ENCODE measurements at regions not wholly inside any gene's neighbourhood (a gene's known extent, or its start where the extent isn't known, plus 50 kb on each side); places are given as distances from the start of the nearest gene placed in this dataset.

DNA sequence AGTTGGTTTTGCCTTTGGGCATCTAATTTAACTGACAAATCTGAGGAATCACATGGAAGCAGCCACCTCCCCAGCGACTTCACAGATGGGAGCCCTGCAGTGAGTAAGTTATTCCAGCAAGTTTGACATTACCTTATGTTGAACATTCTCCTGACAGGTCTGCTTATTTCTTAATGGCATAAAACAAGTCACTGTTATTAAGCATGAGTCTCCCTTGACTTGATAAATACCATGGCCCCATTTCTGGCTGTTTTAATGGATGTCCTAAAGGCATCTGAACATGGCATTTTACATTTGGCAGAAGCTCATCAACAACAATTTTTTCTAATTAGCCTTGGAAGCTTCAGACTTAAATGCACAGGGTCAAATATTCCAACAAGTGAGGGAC is 92.6 kb upstream of the CREB1 start:
- H3K79me2 ChIP-seq (ENCODE audit: insufficient read depth), result no peaks in the 10 kb centered on the region
- CTCF ChIA-PET, result interaction anchor here (0.6 to 1.8 kb wide), 11 partner anchors 12 to 637 kb away, joined by 3 to 15 read pairs (median 4); partner anchors contain the start of gene KLF7
- WGBS (ENCODE audit: low lambda C conversion rate), result 38% methylated on average over 1 of the region's 1 CpG

GRCh38 chr2:207437524-207438143 is 92.1 kb upstream of the CREB1 start:
- Histone ChIP-seq H3K9me3 (no peaks in the 10 kb centered on the region), H2AFZ (ENCODE audit: low read depth) (peak overlapping the region; percentile 59; the same call in 1 of the 2 replicates), H3K4me3 (ENCODE audit: low read depth in 2 of 2, low read length in 1 of 2) (no peak overlapping the region), H3K36me3 (replicated peaks in 1 of 2; ENCODE audit: control insufficient read depth in 1 of 2, insufficient read depth in 2 of 2, low read length in 1 of 2) (no peaks in the 10 kb centered on the region), H3F3A (replicated peaks; ENCODE audit: insufficient read depth) (no peaks in the 10 kb centered on the region), H3K4me1 (ENCODE audit: control insufficient read depth in 1 of 2, insufficient read depth in 2 of 2, low read depth in 1 of 2, low read length in 1 of 2) (peaks cover 0 to 26% of the 10 kb centered on the region in 2 experiments; a peak in 2 of 4 replicates), H4K20me1 (ENCODE audit: insufficient read depth) (no peaks in the 10 kb centered on the region), H3K4me2 (no peak overlapping the region), H3K27me3 (ENCODE audit: insufficient read depth) (no peaks in the 10 kb centered on the region), H3K27ac (ENCODE audit: low read depth in 2 of 2, low read length in 1 of 2) (peak overlapping the region in 1 of 2 experiments; percentile 90; a peak in 2 of 4 replicates), H3K9me2 (no peaks in the 10 kb centered on the region), H3K79me2 (ENCODE audit: insufficient read depth) (no peaks in the 10 kb centered on the region), H3K9ac (no peak overlapping the region)
- WGBS (ENCODE audit: low lambda C conversion rate), result 54% methylated on average over 13 of the region's 13 CpGs
- DNase-seq, result peak; percentile 47
- ChIA-PET POLR2A (interaction anchor here (0.6 to 2.3 kb wide), 10 partner anchors 13 to 272 kb away, joined by 3 to 70 read pairs (median 4); partner anchors contain the start of gene KLF7), CTCF (interaction anchor here (0.6 to 1.8 kb wide), 11 partner anchors 12 to 637 kb away, joined by 3 to 15 read pairs (median 4); partner anchors contain the start of gene KLF7)
- TF ChIP-seq MXI1 (IDR thresholded peaks at IDR 0.05; ENCODE audit: low read depth, low read length) (peak; percentile 87), EZH2phosphoT487 (IDR thresholded peaks at IDR 0.05; ENCODE audit: borderline replicate concordance, low read depth) (no peak), RCOR1 (IDR thresholded peaks at IDR 0.05; ENCODE audit: low read length) (peak; percentile 7), JUND (IDR thresholded peaks at IDR 0.05) (no peak), NFIC (IDR thresholded peaks at IDR 0.05; ENCODE audit: borderline replicate concordance) (no peak), RXRA (IDR thresholded peaks at IDR 0.05; ENCODE audit: borderline replicate concordance, low read depth) (no peak), YY1 (IDR thresholded peaks at IDR 0.05; ENCODE audit: low read depth) (no peak), GABPA (IDR thresholded peaks at IDR 0.05; ENCODE audit: low read depth) (no peak), USF2 (IDR thresholded peaks at IDR 0.05; ENCODE audit: borderline replicate concordance, low read depth, low read length) (no peak), EP300 (IDR thresholded peaks at IDR 0.05; ENCODE audit: borderline replicate concordance in 1 of 2, low read depth in 1 of 2, low read length in 1 of 2) (peak in 1 of 2 experiments; percentile 24; a peak in 1 of 4 replicates), TEAD4 (IDR thresholded peaks at IDR 0.05; ENCODE audit: borderline replicate concordance, insufficient read depth) (no peak), RFX5 (IDR thresholded peaks at IDR 0.05; ENCODE audit: low read length) (peak; percentile 41; the same call in 1 of the 2 replicates), FOXJ3 (CRISPR knock-in tag; IDR thresholded peaks at IDR 0.05) (peak; percentile 60), MEF2A (IDR thresholded peaks at IDR 0.05; ENCODE audit: borderline replicate concordance, low read depth) (no peak), FOXM1 (IDR thresholded peaks at IDR 0.05; ENCODE audit: low read depth) (no peak), FOSL2 (IDR thresholded peaks at IDR 0.05; ENCODE audit: borderline replicate concordance, low read depth) (no peak)
- TF ChIP-seq, protein P1, sequence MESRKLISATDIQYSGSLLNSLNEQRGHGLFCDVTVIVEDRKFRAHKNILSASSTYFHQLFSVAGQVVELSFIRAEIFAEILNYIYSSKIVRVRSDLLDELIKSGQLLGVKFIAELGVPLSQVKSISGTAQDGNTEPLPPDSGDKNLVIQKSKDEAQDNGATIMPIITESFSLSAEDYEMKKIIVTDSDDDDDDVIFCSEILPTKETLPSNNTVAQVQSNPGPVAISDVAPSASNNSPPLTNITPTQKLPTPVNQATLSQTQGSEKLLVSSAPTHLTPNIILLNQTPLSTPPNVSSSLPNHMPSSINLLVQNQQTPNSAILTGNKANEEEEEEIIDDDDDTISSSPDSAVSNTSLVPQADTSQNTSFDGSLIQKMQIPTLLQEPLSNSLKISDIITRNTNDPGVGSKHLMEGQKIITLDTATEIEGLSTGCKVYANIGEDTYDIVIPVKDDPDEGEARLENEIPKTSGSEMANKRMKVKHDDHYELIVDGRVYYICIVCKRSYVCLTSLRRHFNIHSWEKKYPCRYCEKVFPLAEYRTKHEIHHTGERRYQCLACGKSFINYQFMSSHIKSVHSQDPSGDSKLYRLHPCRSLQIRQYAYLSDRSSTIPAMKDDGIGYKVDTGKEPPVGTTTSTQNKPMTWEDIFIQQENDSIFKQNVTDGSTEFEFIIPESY (IDR thresholded peaks at IDR 0.05; ENCODE audit: borderline replicate concordance, low read depth), result no peak

More for the DNA sequence above, 92.6 kb upstream of the CREB1 start:
- no peaks in the 10 kb centered on the region for H3K9me3 ChIP-seq
- H3F3A ChIP-seq (replicated peaks; ENCODE audit: insufficient read depth), result no peaks in the 10 kb centered on the region
- peak overlapping the region in 1 of 2 experiments; percentile 90; a peak in 2 of 4 replicates for H3K27ac ChIP-seq (ENCODE audit: low read depth in 2 of 2, low read length in 1 of 2)
- no peaks in the 10 kb centered on the region for H4K20me1 ChIP-seq (ENCODE audit: insufficient read depth)
- 0 out of 2 replicates have a peak overlapping the region, but pooled peaks have one; percentile 16 for H2AFZ ChIP-seq (ENCODE audit: low read depth)
- TF ChIP-seq RCOR1 (IDR thresholded peaks at IDR 0.05; ENCODE audit: low read length) (peak; percentile 60), TEAD4 (IDR thresholded peaks at IDR 0.05; ENCODE audit: borderline replicate concordance, insufficient read depth) (0 out of 2 replicates have a peak, but pooled peaks have one; percentile 11), SMC3 (IDR thresholded peaks at IDR 0.05; ENCODE audit: low read depth, low read length) (no peak), JUND (IDR thresholded peaks at IDR 0.05) (0 out of 2 replicates have a peak, but pooled peaks have one; percentile 4), FOXJ3 (CRISPR knock-in tag; IDR thresholded peaks at IDR 0.05) (peak; percentile 93), CHD2 (IDR thresholded peaks at IDR 0.05; ENCODE audit: low read length, partially characterized antibody) (peak; percentile 73), TCF12 (IDR thresholded peaks at IDR 0.05) (peak; percentile 46; the same call in 1 of the 2 replicates), MXI1 (IDR thresholded peaks at IDR 0.05; ENCODE audit: low read depth, low read length) (no peak; the same call in 1 of the 2 replicates), USF2 (IDR thresholded peaks at IDR 0.05; ENCODE audit: borderline replicate concordance, low read depth, low read length) (no peak), GATA2 (CRISPR knock-in tag; IDR thresholded peaks at IDR 0.05) (peak; percentile 58; the same call in 1 of the 2 replicates), EP300 (IDR thresholded peaks at IDR 0.05; ENCODE audit: borderline replicate concordance in 1 of 2, low read depth in 1 of 2, low read length in 1 of 2) (peak in 1 of 2 experiments; percentile 83; a peak in 2 of 4 replicates), GABPA (IDR thresholded peaks at IDR 0.05; ENCODE audit: low read depth) (no peak)
- peak; percentile 49 for DNase-seq
- no peak overlapping the region for H3K4me3 ChIP-seq (ENCODE audit: low read depth in 2 of 2, low read length in 1 of 2)
- no peak overlapping the region for H3K4me2 ChIP-seq
- no peaks in the 10 kb centered on the region for H3K27me3 ChIP-seq (ENCODE audit: insufficient read depth)
- H3K9me2 ChIP-seq, result no peaks in the 10 kb centered on the region
- POLR2A ChIA-PET, result interaction anchor here (0.8 to 2.3 kb wide), 9 partner anchors 13 to 272 kb away, joined by 3 to 70 read pairs (median 4); partner anchors contain the start of gene KLF7
- no peak overlapping the region for H3K9ac ChIP-seq
- H3K4me1 ChIP-seq (ENCODE audit: control insufficient read depth in 1 of 2, insufficient read depth in 2 of 2, low read depth in 1 of 2, low read length in 1 of 2), result peaks cover 0 to 26% of the 10 kb centered on the region in 2 experiments; a peak in 2 of 4 replicates
- H3K36me3 ChIP-seq (replicated peaks in 1 of 2; ENCODE audit: control insufficient read depth in 1 of 2, insufficient read depth in 2 of 2, low read length in 1 of 2), result no peaks in the 10 kb centered on the region
